ENCODE measurements at regions not wholly inside any gene's neighbourhood (a gene's known extent, or its start where the extent isn't known, plus 50 kb on each side); places are given as distances from the start of the nearest gene placed in this dataset.

GRCh38 chr6:74750826-74751225 lies 455.0 kb downstream of the COL12A1 start:
- H3K27me3 Mint-ChIP-seq: no peaks in the 10 kb centered on the region
- no peaks in the 10 kb centered on the region for H3K36me3 Mint-ChIP-seq (ENCODE audit: insufficient read depth)
- no peak overlapping the region for H3K4me3 Mint-ChIP-seq (ENCODE audit: low read depth)
- no peak for TF ChIP-seq CTCF (IDR thresholded peaks at IDR 0.05; ENCODE audit: unreplicated experiment)
- H3K4me1 Mint-ChIP-seq (ENCODE audit: low read depth): no peaks in the 10 kb centered on the region
- no peak overlapping the region for H3K27ac Mint-ChIP-seq
- H3K9me3 Mint-ChIP-seq (ENCODE audit: low read depth): no peaks in the 10 kb centered on the region
- no peak for DNase-seq (ENCODE audit: low spot score, unreplicated experiment)

GRCh38 chr6:74749211-74750147 lies 456.4 kb downstream of the COL12A1 start:
- Mint-ChIP-seq H3K27ac (no peak overlapping the region), H3K4me1 (ENCODE audit: low read depth) (no peaks in the 10 kb centered on the region), H3K27me3 (no peaks in the 10 kb centered on the region), H3K4me3 (ENCODE audit: low read depth) (no peak overlapping the region), H3K36me3 (ENCODE audit: insufficient read depth) (no peaks in the 10 kb centered on the region), H3K9me3 (ENCODE audit: low read depth) (no peaks in the 10 kb centered on the region)
- DNase-seq (ENCODE audit: low spot score, unreplicated experiment): no peak
- no peak for TF ChIP-seq CTCF (IDR thresholded peaks at IDR 0.05; ENCODE audit: unreplicated experiment)

- DNase-seq (ENCODE audit: low spot score, unreplicated experiment): no peak
- Mint-ChIP-seq H3K27ac (no peak overlapping the region), H3K27me3 (no peaks in the 10 kb centered on the region), H3K4me3 (ENCODE audit: low read depth) (no peak overlapping the region), H3K36me3 (ENCODE audit: insufficient read depth) (no peaks in the 10 kb centered on the region), H3K9me3 (ENCODE audit: low read depth) (no peaks in the 10 kb centered on the region), H3K4me1 (ENCODE audit: low read depth) (no peaks in the 10 kb centered on the region)
- TF ChIP-seq CTCF (IDR thresholded peaks at IDR 0.05; ENCODE audit: unreplicated experiment): no peak
Observed at GRCh38 chr6:74745670-74746069, 460.2 kb downstream of the COL12A1 start.

- no peaks in the 10 kb centered on the region for H3K9me3 Mint-ChIP-seq (ENCODE audit: low read depth)
- no peak overlapping the region for H3K27ac Mint-ChIP-seq
- H3K27me3 Mint-ChIP-seq: no peaks in the 10 kb centered on the region
- no peaks in the 10 kb centered on the region for H3K36me3 Mint-ChIP-seq (ENCODE audit: insufficient read depth)
- H3K4me1 Mint-ChIP-seq (ENCODE audit: low read depth): no peaks in the 10 kb centered on the region
- no peak overlapping the region for H3K4me3 Mint-ChIP-seq (ENCODE audit: low read depth)
- no peak for DNase-seq (ENCODE audit: low spot score, unreplicated experiment)
- no peak for TF ChIP-seq CTCF (IDR thresholded peaks at IDR 0.05; ENCODE audit: unreplicated experiment)
Observed at GRCh38 chr6:74742793-74743508, 462.9 kb downstream of the COL12A1 start.

GRCh38 chr6:74741646-74742045 lies 464.2 kb downstream of the COL12A1 start:
- H3K27me3 Mint-ChIP-seq: no peaks in the 10 kb centered on the region
- no peak for TF ChIP-seq CTCF (IDR thresholded peaks at IDR 0.05; ENCODE audit: unreplicated experiment)
- no peak overlapping the region for H3K27ac Mint-ChIP-seq
- no peak overlapping the region for H3K4me3 Mint-ChIP-seq (ENCODE audit: low read depth)
- H3K4me1 Mint-ChIP-seq (ENCODE audit: low read depth): no peaks in the 10 kb centered on the region
- no peaks in the 10 kb centered on the region for H3K36me3 Mint-ChIP-seq (ENCODE audit: insufficient read depth)
- peaks cover 4% of the 10 kb centered on the region for H3K9me3 Mint-ChIP-seq (ENCODE audit: low read depth)
- no peak for DNase-seq (ENCODE audit: low spot score, unreplicated experiment)
